A673 (cell line): ENCODE measurements at regions not wholly inside any gene's neighbourhood (a gene's known extent, or its start where the extent isn't known, plus 50 kb on each side); places are given as distances from the start of the nearest gene placed in this dataset.

Experiments used
- BruUV-seq: library from RNA; stranded (reverse); fragments of 400-500 nt; replicated peaks from 2 replicates; lab custom pipeline; 2021; lab: Mats Ljungman, UMichigan
- CTCF ChIA-PET: fragments of 300-600 bp; sonication (Branson Sonifier 250); formaldehyde crosslinking; loops from one replicate; lab custom pipeline; 2022; ENCODE audit warnings: antibody characterized with exemption; lab: Charles Lee
- POLR2A ChIA-PET: fragments of 300-600 bp; sonication (Branson Sonifier 250); formaldehyde crosslinking; loops from one replicate; lab custom pipeline; 2022; ENCODE audit warnings: antibody characterized with exemption; ENCODE audit not compliant: low non-redundant PET; lab: Charles Lee
- DNase-seq: peaks from one replicate; pipeline ENCODE4 v3.0.0-alpha.2; 2015; ENCODE audit warnings: low spot score
- H3K27ac ChIP-seq: fragments of 200-600 bp; sonication (generic); 2 replicates; pipeline ENCODE4 v1.5.1; 2016; ENCODE audit warnings: mixed run types, low read depth, mild to moderate bottlenecking, mixed read lengths, antibody characterized with exemption, low read length; ENCODE audit not compliant: poor library complexity, severe bottlenecking
- H3K27me3 ChIP-seq: fragments of 200-600 bp; sonication (generic); replicated peaks from 2 replicates; pipeline ENCODE4 v1.6.1; 2017; ENCODE audit warnings: mixed run types, low read depth, mild to moderate bottlenecking, mixed read lengths, antibody characterized with exemption, low read length; ENCODE audit not compliant: insufficient read depth, poor library complexity
- H3K36me3 ChIP-seq: fragments of 200-600 bp; sonication (generic); 2 replicates; pipeline ENCODE4 v1.6.1; 2016; ENCODE audit warnings: mixed run types, mild to moderate bottlenecking, mixed read lengths, antibody characterized with exemption, low read length; ENCODE audit not compliant: insufficient read depth, poor library complexity, severe bottlenecking
- H3K4me1 ChIP-seq: fragments of 200-600 bp; sonication (generic); 2 replicates; pipeline ENCODE4 v1.6.1; 2017; ENCODE audit warnings: mixed run types, mild to moderate bottlenecking, mixed read lengths, antibody characterized with exemption, low read length; ENCODE audit not compliant: insufficient read depth, poor library complexity, severe bottlenecking
- H3K4me3 ChIP-seq: fragments of 200-600 bp; sonication (generic); 2 replicates; pipeline ENCODE4 v1.5.1; 2016; ENCODE audit warnings: low read depth, mixed run types, mild to moderate bottlenecking, mixed read lengths, low read length; ENCODE audit not compliant: poor library complexity, severe bottlenecking
- H3K9me3 ChIP-seq: fragments of 200-600 bp; sonication (generic); 2 replicates; pipeline ENCODE4 v1.6.1; 2016; ENCODE audit warnings: mixed run types, low read depth, mild to moderate bottlenecking, mixed read lengths, antibody characterized with exemption, low read length; ENCODE audit not compliant: poor library complexity, severe bottlenecking
- CTCF ChIP-seq: fragments of 300-800, 200-600 bp; sonication (generic); conservative IDR thresholded peaks from 2 replicates; pipeline ENCODE4 v1.5.1; 2017; ENCODE audit warnings: low read depth, mild to moderate bottlenecking, antibody characterized with exemption, low read length, moderate library complexity, mixed read lengths
- EZH2 ChIP-seq: fragments of 200-600 bp; sonication (generic); IDR thresholded peaks from 2 replicates; pipeline ENCODE4 v1.6.1; 2017; ENCODE audit warnings: borderline replicate concordance, low read depth, mild to moderate bottlenecking, mixed read lengths, antibody characterized with exemption, low read length; ENCODE audit not compliant: poor library complexity, severe bottlenecking
- intact Hi-C: fragments of 100-400 bp; cut with micrococcal nuclease; formaldehyde crosslinking; loops from one replicate; pipeline ENCODE4 v1.10.0; 2022; ENCODE audit not compliant: unreplicated experiment

- POLR2A ChIA-PET, result no interaction called here
- intact Hi-C loops, result no loop called here
- H3K27me3 ChIP-seq, result no peaks in the 10 kb centered on the region
- H3K36me3 ChIP-seq, result no peaks in the 10 kb centered on the region
- DNase-seq, result no peak
- H3K4me3 ChIP-seq, result no peak overlapping the region
- CTCF ChIA-PET, result no interaction called here
- no peak overlapping the region for H3K27ac ChIP-seq
- TF ChIP-seq EZH2, result no peak
- TF ChIP-seq CTCF, result no peak
- peaks cover 8% of the 10 kb centered on the region for H3K9me3 ChIP-seq
- BruUV-seq, result no TSS peak
- no peaks in the 10 kb centered on the region for H3K4me1 ChIP-seq
Observed at GRCh38 chr2:104236491-104236890, 617.4 kb upstream of the POU3F3 start.

DNA sequence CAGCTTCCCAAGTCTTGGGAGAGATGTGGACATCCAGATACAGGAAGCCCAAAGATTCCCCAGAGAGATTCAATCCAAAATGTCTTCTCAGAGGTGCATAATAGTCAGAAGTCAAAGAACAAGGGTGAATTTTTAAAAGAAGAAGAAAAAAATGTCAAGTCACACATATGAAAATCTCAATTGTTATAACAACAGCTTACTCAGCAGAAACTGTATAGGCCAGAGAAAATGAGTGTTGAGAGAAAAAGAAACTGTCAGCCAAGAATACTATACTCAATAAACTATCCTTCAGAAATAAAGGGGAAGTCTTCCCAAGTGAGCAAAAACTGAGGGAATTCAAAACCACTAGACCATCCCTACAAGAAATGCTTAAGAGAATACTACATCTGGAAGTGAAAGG is 612.9 kb upstream of the POU3F3 start:
- H3K4me1 ChIP-seq, result no peaks in the 10 kb centered on the region
- H3K9me3 ChIP-seq, result peaks cover 28% of the 10 kb centered on the region
- no peak overlapping the region for H3K27ac ChIP-seq
- no TSS peak for BruUV-seq
- TF ChIP-seq CTCF, result no peak
- no peak for TF ChIP-seq EZH2
- ChIA-PET CTCF (no interaction called here), POLR2A (no interaction called here)
- intact Hi-C loops, result no loop called here
- no peaks in the 10 kb centered on the region for H3K27me3 ChIP-seq
- DNase-seq, result no peak
- H3K4me3 ChIP-seq, result no peak overlapping the region
- H3K36me3 ChIP-seq, result no peaks in the 10 kb centered on the region

- H3K36me3 ChIP-seq, result no peaks in the 10 kb centered on the region
- H3K4me1 ChIP-seq, result no peaks in the 10 kb centered on the region
- TF ChIP-seq EZH2 (no peak), CTCF (no peak)
- BruUV-seq, result no TSS peak
- H3K27ac ChIP-seq, result no peak overlapping the region
- intact Hi-C loops, result no loop called here
- ChIA-PET CTCF (no interaction called here), POLR2A (no interaction called here)
- H3K27me3 ChIP-seq, result no peaks in the 10 kb centered on the region
- DNase-seq, result no peak
- H3K9me3 ChIP-seq, result peaks cover 23% of the 10 kb centered on the region
- H3K4me3 ChIP-seq, result no peak overlapping the region
Observed at GRCh38 chr2:104249629-104250028, 604.3 kb upstream of the POU3F3 start.
